ENCODE measurements at regions not wholly inside any gene's neighbourhood (a gene's known extent, or its start where the extent isn't known, plus 50 kb on each side); places are given as distances from the start of the nearest gene placed in this dataset.
"Not testable (repeated sequence)": the region's sequence is repeated elsewhere in the genome, so short reads cannot be mapped to it uniquely, and the experiment has no call there.

- no peak for DNase-seq
Observed at GRCh38 chr3:177883957-177884356, 652.3 kb upstream of the KCNMB2 start.

GRCh38 chr3:177885063-177885462 is 651.2 kb upstream of the KCNMB2 start:
- DNase-seq: no peak

- no peak for DNase-seq
Observed at GRCh38 chr3:177886501-177886900, 649.7 kb upstream of the KCNMB2 start.

- no peak for DNase-seq
Observed at GRCh38 chr3:177887475-177887874, 648.8 kb upstream of the KCNMB2 start.

- no peak for DNase-seq
Observed at GRCh38 chr3:177889161-177889560, 647.1 kb upstream of the KCNMB2 start.

- no peak for DNase-seq
Observed at GRCh38 chr3:177889652-177890358, 646.4 kb upstream of the KCNMB2 start.

GRCh38 chr3:177890359-177890683 is 645.9 kb upstream of the KCNMB2 start:
- no peak for DNase-seq

GRCh38 chr3:177891569-177891968 is 644.7 kb upstream of the KCNMB2 start:
- DNase-seq: not testable (repeated sequence)

GRCh38 chr3:177893331-177893730 is 642.9 kb upstream of the KCNMB2 start:
- DNase-seq: no peak

GRCh38 chr3:177894081-177894728 is 642.0 kb upstream of the KCNMB2 start:
- no peak for DNase-seq

- no peak for DNase-seq
Observed at GRCh38 chr3:177898185-177898584, 638.1 kb upstream of the KCNMB2 start.

- DNase-seq: no peak
Observed at GRCh38 chr3:177899275-177900067, 636.8 kb upstream of the KCNMB2 start.

GRCh38 chr3:177902876-177903275 is 633.4 kb upstream of the KCNMB2 start:
- DNase-seq: no peak

- no peak for DNase-seq
Observed at GRCh38 chr3:177904621-177905020, 631.6 kb upstream of the KCNMB2 start.

- DNase-seq: no peak
Observed at GRCh38 chr3:177905173-177906125, 630.8 kb upstream of the KCNMB2 start.

- no peak for DNase-seq
Observed at GRCh38 chr3:177906126-177906511, 630.1 kb upstream of the KCNMB2 start.

- DNase-seq: no peak
Observed at GRCh38 chr3:177906578-177907229, 629.5 kb upstream of the KCNMB2 start.

GRCh38 chr3:177909530-177909929 is 626.7 kb upstream of the KCNMB2 start:
- DNase-seq: not testable (repeated sequence)

GRCh38 chr3:177914224-177914623 is 622.0 kb upstream of the KCNMB2 start:
- no peak for DNase-seq

GRCh38 chr3:177916461-177916860 is 619.8 kb upstream of the KCNMB2 start:
- DNase-seq: no peak

- no peak for DNase-seq
Observed at GRCh38 chr3:177917234-177917861, 618.9 kb upstream of the KCNMB2 start.

GRCh38 chr3:177921153-177921552 is 615.1 kb upstream of the KCNMB2 start:
- no peak for DNase-seq

Data from hindlimb muscle (tissue), 1 donor.